ENCODE measurements at regions not wholly inside any gene's neighbourhood (a gene's known extent, or its start where the extent isn't known, plus 50 kb on each side); places are given as distances from the start of the nearest gene placed in this dataset.

- TF ChIP-seq CTCF (IDR thresholded peaks at IDR 0.05) = no peak
- TF ChIP-seq POLR2A (IDR thresholded peaks at IDR 0.05) = no peak
Measured at GRCh38 chr12:46982629-46983392, 96.6 kb upstream of the PCED1B start.

Data from thyroid gland (tissue), 4 donors.